Kidney (tissue), 13 donors: ENCODE measurements at regions not wholly inside any gene's neighbourhood (a gene's known extent, or its start where the extent isn't known, plus 50 kb on each side); places are given as distances from the start of the nearest gene placed in this dataset.

ENCODE experiments used
- DNase-seq, 5 donors: peaks; one replicate each; pipeline ENCODE4 v3.0.0-alpha.2; 2013 to 2020
- FAIRE-seq: peaks from 2 replicates; lab custom pipeline; 2012; peaks lifted over from hg19 to GRCh38; lab: Jason Lieb, UNC
- H3K27ac ChIP-seq, 2 donors: one replicate each; pipeline ENCODE4 v1.7.0; 2013; ENCODE audit warnings: low read depth in 2 of 2, low read length in 2 of 2, inconsistent platforms in 1 of 2
- H3K27me3 ChIP-seq: one replicate; pipeline ENCODE4 v1.7.1; 2013; ENCODE audit warnings: low read length, inconsistent platforms; ENCODE audit not compliant: control insufficient read depth, insufficient read depth
- H3K36me3 ChIP-seq, 3 donors: one replicate each; pipeline versions ENCODE4 v1.7.0 to v1.7.1; 2013; ENCODE audit warnings: low read length in 3 of 3, control low read depth in 1 of 3, inconsistent platforms in 1 of 3; ENCODE audit not compliant: insufficient read depth in 3 of 3, control insufficient read depth in 2 of 3
- H3K4me1 ChIP-seq, 3 donors: one replicate each; pipeline versions ENCODE4 v1.7.0 to v1.7.1; 2013; ENCODE audit warnings: low read length in 3 of 3, inconsistent platforms in 1 of 3, low read depth in 1 of 3; ENCODE audit not compliant: control insufficient read depth in 2 of 3, insufficient read depth in 2 of 3
- H3K4me3 ChIP-seq, 3 donors: one replicate each; pipeline versions ENCODE4 v1.7.0 to v1.8.1; 2013; ENCODE audit warnings: low read length in 3 of 3, control low read depth in 1 of 3, inconsistent platforms in 1 of 3
- H3K9ac ChIP-seq, 3 donors: one replicate each; pipeline versions ENCODE4 v1.7.0 to v1.7.1; 2013; ENCODE audit warnings: low read length in 3 of 3, control low read depth in 1 of 3, inconsistent platforms in 1 of 3
- H3K9me3 ChIP-seq, 3 donors: one replicate each; pipeline versions ENCODE4 v1.7.0 to v1.7.1; 2013; ENCODE audit warnings: low read length in 3 of 3, control low read depth in 1 of 3, inconsistent platforms in 1 of 3; ENCODE audit not compliant: control insufficient read depth in 2 of 3, insufficient read depth in 1 of 3
- intact Hi-C: fragments of 100-400 bp; cut with DNase I; formaldehyde crosslinking; loops from one replicate; pipeline ENCODE4 v1.11.1; 2022
- TF ChIP-seq, protein P1 (sequence below): IDR thresholded peaks from 3 replicates; pipeline ENCODE4 v1.5.1; 2012; ENCODE audit warnings: mild to moderate bottlenecking, moderate library complexity, borderline replicate concordance; ENCODE audit not compliant: insufficient read depth; ENCODE audit errors: extremely low read depth
- donor health status: control.
- donor health status: control.
- donor health status: control.
- donor health status: control.
- donor health status: control.
- donor health status: DM: yes; HTN: yes; CAD: no.
- donor health status: Normal renal cell carcinoma (clear cell type).

DNA sequence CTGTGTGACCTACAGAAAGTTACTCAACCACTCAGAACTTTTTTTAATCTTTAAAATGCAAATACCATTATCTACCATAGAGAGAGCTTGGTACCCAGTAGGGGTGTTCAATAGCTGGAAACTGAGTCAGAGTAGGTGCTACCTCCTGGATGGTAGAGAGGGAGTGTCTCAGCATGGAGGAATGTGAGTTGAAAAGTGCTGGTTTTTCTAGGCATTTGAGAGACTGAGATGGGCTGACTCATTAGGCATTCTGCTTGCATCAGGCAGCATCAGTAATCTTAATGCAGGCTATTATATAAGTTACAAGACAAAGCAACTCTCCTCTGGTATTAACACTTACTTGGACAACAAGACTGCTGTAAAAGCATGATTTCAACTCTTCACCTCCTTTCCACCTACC is 70.9 kb upstream of the ARHGEF9 start:
- Histone ChIP-seq H3K4me3 (no peak overlapping the region), H3K9ac (no peak overlapping the region), H3K36me3 (no peaks in the 10 kb centered on the region), H3K27ac (no peak overlapping the region), H3K4me1 (no peaks in the 10 kb centered on the region), H3K27me3 (no peaks in the 10 kb centered on the region), H3K9me3 (no peaks in the 10 kb centered on the region)
- intact Hi-C loops: no loop called here
- FAIRE-seq (no peak), DNase-seq (no peak)
- TF ChIP-seq, protein P1, sequence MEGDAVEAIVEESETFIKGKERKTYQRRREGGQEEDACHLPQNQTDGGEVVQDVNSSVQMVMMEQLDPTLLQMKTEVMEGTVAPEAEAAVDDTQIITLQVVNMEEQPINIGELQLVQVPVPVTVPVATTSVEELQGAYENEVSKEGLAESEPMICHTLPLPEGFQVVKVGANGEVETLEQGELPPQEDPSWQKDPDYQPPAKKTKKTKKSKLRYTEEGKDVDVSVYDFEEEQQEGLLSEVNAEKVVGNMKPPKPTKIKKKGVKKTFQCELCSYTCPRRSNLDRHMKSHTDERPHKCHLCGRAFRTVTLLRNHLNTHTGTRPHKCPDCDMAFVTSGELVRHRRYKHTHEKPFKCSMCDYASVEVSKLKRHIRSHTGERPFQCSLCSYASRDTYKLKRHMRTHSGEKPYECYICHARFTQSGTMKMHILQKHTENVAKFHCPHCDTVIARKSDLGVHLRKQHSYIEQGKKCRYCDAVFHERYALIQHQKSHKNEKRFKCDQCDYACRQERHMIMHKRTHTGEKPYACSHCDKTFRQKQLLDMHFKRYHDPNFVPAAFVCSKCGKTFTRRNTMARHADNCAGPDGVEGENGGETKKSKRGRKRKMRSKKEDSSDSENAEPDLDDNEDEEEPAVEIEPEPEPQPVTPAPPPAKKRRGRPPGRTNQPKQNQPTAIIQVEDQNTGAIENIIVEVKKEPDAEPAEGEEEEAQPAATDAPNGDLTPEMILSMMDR: no peak

GRCh38 chrX:63835361-63835760 is 50.3 kb upstream of the ARHGEF9 start:
- intact Hi-C loops: no loop called here
- Histone ChIP-seq H3K9ac (no peak overlapping the region), H3K9me3 (no peaks in the 10 kb centered on the region), H3K4me3 (no peak overlapping the region), H3K27me3 (no peaks in the 10 kb centered on the region), H3K36me3 (no peaks in the 10 kb centered on the region), H3K4me1 (no peaks in the 10 kb centered on the region), H3K27ac (no peak overlapping the region)
- DNase-seq: no peak
- FAIRE-seq: no peak
- TF ChIP-seq, protein P1: no peak
